ENCODE measurements at regions not wholly inside any gene's neighbourhood (a gene's known extent, or its start where the extent isn't known, plus 50 kb on each side); places are given as distances from the start of the nearest gene placed in this dataset.

- TF ChIP-seq EZH2 (IDR thresholded peaks at IDR 0.05) (no peak), CTCF (IDR thresholded peaks at IDR 0.05) (no peak), EZH2phosphoT487 (IDR thresholded peaks at IDR 0.05) (no peak)
These were observed 577.6 kb downstream of the KLHL13 start for GRCh38 chrX:117539090-117539418.

Data from neural progenitor cell (in vitro differentiated cells).